A549 (cell line): ENCODE measurements at regions not wholly inside any gene's neighbourhood (a gene's known extent, or its start where the extent isn't known, plus 50 kb on each side); places are given as distances from the start of the nearest gene placed in this dataset.

Experiments
- ATAC-seq, 2 experiments: fragments of 200-7000 bp in 1 of 2; fragments of >200 bp in 1 of 2; cut with Nextera tagmentation in 1 of 2; cut with Tn5 transposase in 1 of 2; 3 replicates each; pipeline versions ENCODE4 v1.8.0 to v1.9.1; 2018 to 2020; ENCODE audit warnings: mild to moderate bottlenecking in 1 of 2, moderate library complexity in 1 of 2
- CTCF ChIA-PET: fragments of 300-600 bp; sonication (Branson Sonifier 250); formaldehyde crosslinking; extraction: SDS; loops from one replicate; lab custom pipeline; 2021; ENCODE audit warnings: antibody characterized with exemption, inconsistent platforms; lab: Yijun Ruan, JAX
- POLR2A ChIA-PET: fragments of 350-600 bp; formaldehyde crosslinking; extraction: SDS; loops from one replicate; lab custom pipeline; 2021; ENCODE audit warnings: antibody characterized with exemption, inconsistent platforms; lab: Yijun Ruan, JAX
- DNase-seq, 2 experiments: peaks; one replicate each; pipeline versions ENCODE4 v3.0.0 to v3.0.0-alpha.2; 2011 to 2016; ENCODE audit warnings: low read depth in 1 of 2, low spot score in 1 of 2
- FAIRE-seq: peaks from 2 replicates; lab custom pipeline; 2011; peaks lifted over from hg19 to GRCh38; lab: Jason Lieb, UNC
- H3K27ac ChIP-seq, 2 experiments: fragments of >200 bp; sonication (Bioruptor Twin); formaldehyde crosslinking; 3 replicates each; pipeline ENCODE4 v1.5.1; 2016 to 2017
- H3K4me1 ChIP-seq: fragments of >200 bp; sonication (Bioruptor Twin); formaldehyde crosslinking; 3 replicates; pipeline ENCODE4 v1.6.1; 2016
- H3K4me2 ChIP-seq: fragments of >200 bp; sonication (Bioruptor Twin); formaldehyde crosslinking; 3 replicates; pipeline ENCODE4 v1.6.1; 2016
- H3K4me3 ChIP-seq: fragments of >200 bp; sonication (Bioruptor Twin); formaldehyde crosslinking; 3 replicates; pipeline ENCODE4 v1.5.1; 2016
- H3K9me3 ChIP-seq: fragments of >200 bp; sonication (Bioruptor Twin); formaldehyde crosslinking; 3 replicates; pipeline ENCODE4 v1.6.1; 2016
- ATOH8 ChIP-seq: fragments of 250-450 bp; sonication (Bioruptor Pico); IDR thresholded peaks from 2 replicates; pipeline ENCODE4 v1.5.0; 2020; ENCODE audit warnings: low read depth, mild to moderate bottlenecking, moderate library complexity
- CEBPB ChIP-seq, 2 experiments: fragments of >200 bp in 1 of 2; sonication (Bioruptor Twin) in 1 of 2; formaldehyde crosslinking in 1 of 2; IDR thresholded peaks; 2 replicates each; pipeline ENCODE4 v1.6.1; 2012 to 2016
- CHD2 ChIP-seq: fragments of 150-350 bp; IDR thresholded peaks from 2 replicates; pipeline ENCODE4 v1.6.1; 2014; ENCODE audit warnings: low read length; ENCODE audit not compliant: partially characterized antibody
- CTCF ChIP-seq: fragments of >200 bp; sonication (Bioruptor Twin); formaldehyde crosslinking; IDR thresholded peaks from 3 replicates; pipeline ENCODE4 v1.5.1; 2016
- EP300 ChIP-seq, 2 experiments: fragments of >200 bp; sonication (Bioruptor Twin); formaldehyde crosslinking; IDR thresholded peaks; 2 replicates in 1 of 2; 3 replicates in 1 of 2; pipeline ENCODE4 v1.6.1; 2016 to 2017
- FOSB ChIP-seq: fragments of 250-450 bp; sonication (Bioruptor Pico); IDR thresholded peaks from 2 replicates; pipeline ENCODE4 v1.5.0; 2020; ENCODE audit warnings: mild to moderate bottlenecking, moderate library complexity
- FOSL2 ChIP-seq, 2 experiments: fragments of 450-650 bp in 1 of 2; fragments of >200 bp in 1 of 2; sonication (Bioruptor Twin) in 1 of 2; formaldehyde crosslinking; IDR thresholded peaks; 2 replicates each; pipeline versions ENCODE4 v1.5.0 to v1.6.1; 2016 to 2020; ENCODE audit warnings: mild to moderate bottlenecking in 1 of 2, moderate library complexity in 1 of 2
- HEYL ChIP-seq: fragments of 250-450 bp; sonication (Bioruptor Pico); IDR thresholded peaks from 2 replicates; pipeline ENCODE4 v1.8.0; 2021; ENCODE audit warnings: mild to moderate bottlenecking, moderate library complexity
- HOXB13 ChIP-seq: fragments of 250-450 bp; sonication (Bioruptor Pico); IDR thresholded peaks from 2 replicates; pipeline ENCODE4 v1.5.0; 2020; ENCODE audit warnings: low read depth, mild to moderate bottlenecking, moderate library complexity
- HOXB5 ChIP-seq: fragments of 250-450 bp; sonication (Bioruptor Pico); IDR thresholded peaks from 2 replicates; pipeline ENCODE4 v1.5.0; 2020; ENCODE audit warnings: mild to moderate bottlenecking, moderate library complexity
- KDM1A ChIP-seq: fragments of 200-600 bp; sonication (generic); IDR thresholded peaks from 2 replicates; pipeline ENCODE4 v1.6.1; 2016; ENCODE audit warnings: low read depth, mild to moderate bottlenecking
- NFE2L2 ChIP-seq: fragments of 150-350 bp; conservative IDR thresholded peaks from 2 replicates; pipeline ENCODE4 v1.6.1; 2014; ENCODE audit warnings: low read length
- NR3C1 ChIP-seq: fragments of >200 bp; sonication (Bioruptor Twin); formaldehyde crosslinking; IDR thresholded peaks from 3 replicates; pipeline ENCODE4 v1.6.1; 2017
- PBX3 ChIP-seq: IDR thresholded peaks from 2 replicates; pipeline ENCODE4 v1.6.1; 2012
- RAD21 ChIP-seq, 2 experiments: fragments of >200 bp in 1 of 2; sonication (Bioruptor Twin) in 1 of 2; formaldehyde crosslinking in 1 of 2; IDR thresholded peaks in 1 of 2; conservative IDR thresholded peaks in 1 of 2; 2 replicates in 1 of 2; 3 replicates in 1 of 2; pipeline ENCODE4 v1.6.1; 2012 to 2018; ENCODE audit warnings: inconsistent platforms in 1 of 2
- RARB ChIP-seq: fragments of 250-450 bp; sonication (Bioruptor Pico); IDR thresholded peaks from 2 replicates; pipeline ENCODE4 v1.8.0; 2021; ENCODE audit warnings: mild to moderate bottlenecking, moderate library complexity
- REST ChIP-seq: fragments of 200-600 bp; sonication (generic); IDR thresholded peaks from 2 replicates; pipeline ENCODE4 v1.6.1; 2016; ENCODE audit warnings: antibody characterized with exemption, mild to moderate bottlenecking, moderate library complexity
- RNF2 ChIP-seq: fragments of 200-600 bp; sonication (generic); IDR thresholded peaks from 2 replicates; pipeline ENCODE4 v1.6.1; 2016; ENCODE audit warnings: low read depth, mild to moderate bottlenecking, antibody characterized with exemption, moderate library complexity, borderline replicate concordance
- SREBF2 ChIP-seq: fragments of 450-650 bp; IDR thresholded peaks from 2 replicates; pipeline ENCODE4 v1.6.1; 2014; ENCODE audit warnings: mild to moderate bottlenecking, moderate library complexity
- USF2 ChIP-seq: fragments of 450-650 bp; IDR thresholded peaks from 2 replicates; pipeline ENCODE4 v1.6.1; 2014; ENCODE audit warnings: antibody characterized with exemption
- ZC3H11A ChIP-seq: fragments of 450-650 bp; IDR thresholded peaks from 2 replicates; pipeline ENCODE4 v1.6.1; 2014; ENCODE audit warnings: antibody characterized with exemption, mild to moderate bottlenecking
- ZNF302 ChIP-seq: fragments of 250-450 bp; sonication (Bioruptor Pico); IDR thresholded peaks from 2 replicates; pipeline ENCODE4 v1.9.0; 2021; ENCODE audit warnings: inconsistent platforms, mild to moderate bottlenecking, moderate library complexity
- WGBS: methylation state at CpG from one replicate; pipeline ENCODE4 v1.1.6; 2017; ENCODE audit errors: missing lambda C conversion rate; 5-methylcytosine and 5-hydroxymethylcytosine counted together

GRCh38 chr11:105202422-105202821 lies 62.9 kb upstream of the CARD18 start (continued):
- TF ChIP-seq ZNF302, result no peak
- TF ChIP-seq SREBF2, result no peak
- TF ChIP-seq NFE2L2, result no peak

- CTCF ChIA-PET, result no interaction called here
- WGBS, result 67% methylated on average over 5 of the region's 5 CpGs
- ATAC-seq, result no peak
- Histone ChIP-seq H3K4me2 (no peak overlapping the region), H3K9me3 (no peaks in the 10 kb centered on the region), H3K4me1 (peaks cover 12% of the 10 kb centered on the region; the same call in 1 of the 3 replicates), H3K4me3 (no peak overlapping the region), H3K27ac (no peak overlapping the region)
- TF ChIP-seq CEBPB (IDR thresholded peaks at IDR 0.05) (no peak), RARB (no peak), NFE2L2 (peak; percentile 68), FOSL2 (IDR thresholded peaks at IDR 0.05) (no peak), FOSL2 (CRISPR knock-in tag; IDR thresholded peaks at IDR 0.05) (no peak), RAD21 (conservative IDR thresholded peaks at IDR 0.05 in 1 of 2, IDR thresholded peaks at IDR 0.05 in 1 of 2) (no peak), RNF2 (no peak)
- FAIRE-seq, result no peak
- POLR2A ChIA-PET, result no interaction called here
- no peak for DNase-seq
Observed at GRCh38 chr11:105201166-105201565, 61.6 kb upstream of the CARD18 start.

GRCh38 chr11:105197071-105197815 lies 57.7 kb upstream of the CARD18 start:
- no peak for DNase-seq
- H3K9me3 ChIP-seq, result no peaks in the 10 kb centered on the region
- 36% methylated on average over 6 of the region's 6 CpGs for WGBS
- no peak for FAIRE-seq
- ChIA-PET POLR2A (no interaction called here), CTCF (no interaction called here)
- no peak overlapping the region for H3K4me3 ChIP-seq
- no peak overlapping the region for H3K27ac ChIP-seq
- no peak for TF ChIP-seq PBX3
- no peak for TF ChIP-seq HOXB5
- TF ChIP-seq NFE2L2, result no peak
- TF ChIP-seq HEYL, result no peak
- TF ChIP-seq HOXB13 (CRISPR knock-in tag), result no peak
- no peak for TF ChIP-seq ATOH8 (CRISPR knock-in tag)
- H3K4me2 ChIP-seq, result no peak overlapping the region
- peaks cover 3% of the 10 kb centered on the region; the same call in 1 of the 3 replicates for H3K4me1 ChIP-seq
- no peak for ATAC-seq

- Histone ChIP-seq H3K4me1 (no peaks in the 10 kb centered on the region), H3K4me3 (no peak overlapping the region), H3K9me3 (no peaks in the 10 kb centered on the region), H3K27ac (no peak overlapping the region), H3K4me2 (no peak overlapping the region)
- FAIRE-seq (no peak), DNase-seq (no peak), ATAC-seq (no peak)
- 37% methylated on average over 2 of the region's 2 CpGs for WGBS
- CTCF ChIA-PET, result no interaction called here
- POLR2A ChIA-PET, result no interaction called here
- TF ChIP-seq REST (no peak), KDM1A (no peak), USF2 (no peak), CTCF (no peak), FOSB (no peak), CHD2 (no peak), RARB (no peak), NR3C1 (no peak), ZC3H11A (no peak), EP300 (IDR thresholded peaks at IDR 0.05) (no peak)
Observed at GRCh38 chr11:105193260-105193659, 53.7 kb upstream of the CARD18 start.
